ENCODE measurements at regions not wholly inside any gene's neighbourhood (a gene's known extent, or its start where the extent isn't known, plus 50 kb on each side); places are given as distances from the start of the nearest gene placed in this dataset.

GRCh38 chr6:120248451-120248850, 898.9 kb upstream of the MAN1A1 start:
- no peak overlapping the region for H3K27ac Mint-ChIP-seq
- no peaks in the 10 kb centered on the region for H3K27me3 Mint-ChIP-seq
- POLR2A ChIA-PET, result no interaction called here
- peaks cover 2% of the 10 kb centered on the region for H3K4me1 Mint-ChIP-seq
- no peak for TF ChIP-seq CTCF (IDR thresholded peaks at IDR 0.05)
- H3K9me3 Mint-ChIP-seq, result no peaks in the 10 kb centered on the region
- DNase-seq (no peak), ATAC-seq (ENCODE audit: low read depth) (no peak)
- intact Hi-C loops (cut with micrococcal nuclease), result no loop called here
- no peaks in the 10 kb centered on the region for H3K36me3 Mint-ChIP-seq (ENCODE audit: low read depth)
- CTCF ChIA-PET, result no interaction called here
- H3K4me3 Mint-ChIP-seq, result no peak overlapping the region

DNA sequence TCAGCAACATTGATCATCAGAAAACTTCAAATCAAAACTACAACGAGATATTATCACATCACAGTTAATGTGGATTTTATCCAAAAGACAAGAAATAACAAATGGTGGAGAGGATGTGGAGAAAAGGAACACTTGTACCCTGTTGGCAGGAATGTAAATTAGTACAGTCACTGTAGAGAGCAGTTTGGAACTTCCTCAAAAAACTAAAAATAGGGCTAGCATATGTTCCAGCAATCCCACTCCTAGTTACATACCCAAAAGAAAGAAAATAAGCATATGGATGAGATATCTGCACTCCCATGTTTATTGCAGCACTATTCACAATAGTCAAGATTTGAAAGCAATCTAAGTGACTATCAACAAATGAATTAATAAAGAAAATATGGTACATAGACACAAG, 887.7 kb upstream of the MAN1A1 start:
- H3K4me1 Mint-ChIP-seq, result no peaks in the 10 kb centered on the region
- DNase-seq, result no peak
- H3K4me3 Mint-ChIP-seq, result no peak overlapping the region
- H3K27ac Mint-ChIP-seq, result no peak overlapping the region
- peaks cover 2% of the 10 kb centered on the region for H3K36me3 Mint-ChIP-seq (ENCODE audit: low read depth)
- intact Hi-C loops (cut with micrococcal nuclease), result no loop called here
- POLR2A ChIA-PET, result no interaction called here
- H3K27me3 Mint-ChIP-seq, result no peaks in the 10 kb centered on the region
- CTCF ChIA-PET, result no interaction called here
- H3K9me3 Mint-ChIP-seq, result peaks cover 18% of the 10 kb centered on the region
- TF ChIP-seq CTCF (IDR thresholded peaks at IDR 0.05), result no peak
- ATAC-seq (ENCODE audit: low read depth), result no peak

GRCh38 chr6:120230008-120230407, 880.4 kb upstream of the MAN1A1 start:
- Mint-ChIP-seq H3K36me3 (ENCODE audit: low read depth) (no peaks in the 10 kb centered on the region), H3K4me1 (no peaks in the 10 kb centered on the region), H3K27me3 (no peaks in the 10 kb centered on the region), H3K9me3 (peaks cover 3% of the 10 kb centered on the region), H3K27ac (no peak overlapping the region), H3K4me3 (no peak overlapping the region)
- ChIA-PET POLR2A (no interaction called here), CTCF (no interaction called here)
- TF ChIP-seq CTCF (IDR thresholded peaks at IDR 0.05), result no peak
- intact Hi-C loops (cut with micrococcal nuclease), result no loop called here
- DNase-seq (no peak), ATAC-seq (ENCODE audit: low read depth) (no peak)

DNA sequence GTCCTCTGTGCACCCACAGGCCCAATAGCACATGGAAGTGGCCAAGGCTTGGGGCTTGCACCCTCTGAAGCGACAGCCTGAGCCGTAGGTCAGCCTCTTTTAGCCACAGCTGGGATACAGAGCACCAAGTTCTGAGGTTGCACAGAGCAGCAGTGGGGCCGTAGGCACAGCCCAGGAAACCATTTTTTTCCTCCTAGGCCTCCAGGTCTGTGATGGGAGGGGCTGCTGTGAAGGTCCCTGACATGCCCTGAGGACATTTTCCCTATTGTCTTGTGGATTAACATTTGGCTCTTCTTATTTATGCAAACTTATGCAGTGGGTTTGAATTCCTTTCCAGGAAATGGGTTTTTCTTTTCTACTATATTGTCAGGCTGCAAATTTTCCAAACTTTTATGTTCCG, 878.7 kb upstream of the MAN1A1 start:
- H3K27ac Mint-ChIP-seq, result no peak overlapping the region
- no peak for TF ChIP-seq CTCF (IDR thresholded peaks at IDR 0.05)
- POLR2A ChIA-PET, result no interaction called here

GRCh38 chr6:120219339-120219738, 869.8 kb upstream of the MAN1A1 start:
- CTCF ChIA-PET, result no interaction called here
- DNase-seq, result no peak
- H3K4me1 Mint-ChIP-seq, result peaks cover 11% of the 10 kb centered on the region
- POLR2A ChIA-PET, result no interaction called here
- intact Hi-C loops (cut with micrococcal nuclease), result no loop called here
- no peak overlapping the region for H3K27ac Mint-ChIP-seq
- H3K9me3 Mint-ChIP-seq, result no peaks in the 10 kb centered on the region
- H3K36me3 Mint-ChIP-seq (ENCODE audit: low read depth), result no peaks in the 10 kb centered on the region
- no peak overlapping the region for H3K4me3 Mint-ChIP-seq
- no peak for ATAC-seq (ENCODE audit: low read depth)
- no peaks in the 10 kb centered on the region for H3K27me3 Mint-ChIP-seq
- TF ChIP-seq CTCF (IDR thresholded peaks at IDR 0.05), result no peak

More for the DNA sequence above, 878.7 kb upstream of the MAN1A1 start:
- H3K4me3 Mint-ChIP-seq, result no peak overlapping the region
- no peaks in the 10 kb centered on the region for H3K4me1 Mint-ChIP-seq
- intact Hi-C loops (cut with micrococcal nuclease), result no loop called here
- ATAC-seq (ENCODE audit: low read depth) (no peak), DNase-seq (no peak)
- H3K36me3 Mint-ChIP-seq (ENCODE audit: low read depth), result no peaks in the 10 kb centered on the region
- H3K9me3 Mint-ChIP-seq, result no peaks in the 10 kb centered on the region
- H3K27me3 Mint-ChIP-seq, result no peaks in the 10 kb centered on the region
- CTCF ChIA-PET, result no interaction called here
